ENCODE measurements at regions not wholly inside any gene's neighbourhood (a gene's known extent, or its start where the extent isn't known, plus 50 kb on each side); places are given as distances from the start of the nearest gene placed in this dataset.

- TF ChIP-seq CTCF (IDR thresholded peaks at IDR 0.05) (no peak), POLR2A (IDR thresholded peaks at IDR 0.05) (no peak)
Observed at GRCh38 chr10:123442901-123443300, 223.3 kb upstream of the GPR26 start.

Data from vagina (tissue), 2 donors.